SK-N-SH treated with all-trans-retinoic acid at 6 μM for 48 hours (cell line): ENCODE measurements at regions not wholly inside any gene's neighbourhood (a gene's known extent, or its start where the extent isn't known, plus 50 kb on each side); places are given as distances from the start of the nearest gene placed in this dataset.

Source experiments
- CREB5 ChIP-seq: fragments of 250-450 bp; sonication (Bioruptor Pico); IDR thresholded peaks from 2 replicates; pipeline ENCODE4 v1.5.1; 2020; ENCODE audit warnings: low read depth, mild to moderate bottlenecking, moderate library complexity
- ESRRG ChIP-seq: fragments of 250-450 bp; sonication (Bioruptor Pico); IDR thresholded peaks from 2 replicates; pipeline ENCODE4 v1.6.1; 2021; ENCODE audit warnings: mild to moderate bottlenecking
- PPARA ChIP-seq: fragments of 250-450 bp; sonication (Bioruptor Pico); IDR thresholded peaks from 2 replicates; pipeline ENCODE4 v1.5.0; 2020; ENCODE audit warnings: mild to moderate bottlenecking, borderline replicate concordance
- RARB ChIP-seq: fragments of 250-450 bp; sonication (Bioruptor Pico); IDR thresholded peaks from 2 replicates; pipeline ENCODE4 v1.8.0; 2021; ENCODE audit warnings: mild to moderate bottlenecking, moderate library complexity
- SNAI2 ChIP-seq: fragments of 250-450 bp; sonication (Bioruptor Pico); IDR thresholded peaks from 2 replicates; pipeline ENCODE4 v1.5.0; 2020; ENCODE audit warnings: mild to moderate bottlenecking, moderate library complexity
- TF ChIP-seq, protein P1 (sequence below): fragments of 250-450 bp; sonication (Bioruptor Pico); IDR thresholded peaks from 2 replicates; pipeline ENCODE4 v1.8.0; 2020; ENCODE audit warnings: mild to moderate bottlenecking, moderate library complexity, borderline replicate concordance
- TF ChIP-seq, protein P2 (sequence below): fragments of 250-450 bp; sonication (Bioruptor Pico); IDR thresholded peaks from 2 replicates; pipeline ENCODE4 v1.5.0; 2020; ENCODE audit warnings: mild to moderate bottlenecking, moderate library complexity

DNA sequence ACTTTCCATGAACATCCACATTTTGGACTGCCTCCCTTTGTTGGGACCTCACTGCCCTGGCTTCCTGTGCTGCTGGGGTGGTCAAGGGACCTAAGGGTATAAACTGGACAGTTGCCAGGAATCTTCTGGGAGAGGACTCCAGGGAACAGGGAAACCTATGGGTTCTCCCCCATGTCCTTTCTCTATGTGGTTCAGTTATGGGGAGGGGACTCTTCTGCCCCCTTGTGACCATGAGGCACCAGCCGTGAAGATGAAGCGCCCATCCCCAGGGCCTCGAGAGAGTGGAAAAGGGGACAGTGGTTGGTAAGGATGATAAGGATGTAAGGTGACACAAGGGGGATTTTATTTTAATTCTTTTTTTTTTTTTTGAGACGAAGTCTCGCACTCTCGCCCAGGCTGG lies 177.0 kb upstream of the TMEM132C start:
- TF ChIP-seq RARB (CRISPR knock-in tag): no peak
- no peak for TF ChIP-seq PPARA (CRISPR knock-in tag)
- TF ChIP-seq, protein P1, sequence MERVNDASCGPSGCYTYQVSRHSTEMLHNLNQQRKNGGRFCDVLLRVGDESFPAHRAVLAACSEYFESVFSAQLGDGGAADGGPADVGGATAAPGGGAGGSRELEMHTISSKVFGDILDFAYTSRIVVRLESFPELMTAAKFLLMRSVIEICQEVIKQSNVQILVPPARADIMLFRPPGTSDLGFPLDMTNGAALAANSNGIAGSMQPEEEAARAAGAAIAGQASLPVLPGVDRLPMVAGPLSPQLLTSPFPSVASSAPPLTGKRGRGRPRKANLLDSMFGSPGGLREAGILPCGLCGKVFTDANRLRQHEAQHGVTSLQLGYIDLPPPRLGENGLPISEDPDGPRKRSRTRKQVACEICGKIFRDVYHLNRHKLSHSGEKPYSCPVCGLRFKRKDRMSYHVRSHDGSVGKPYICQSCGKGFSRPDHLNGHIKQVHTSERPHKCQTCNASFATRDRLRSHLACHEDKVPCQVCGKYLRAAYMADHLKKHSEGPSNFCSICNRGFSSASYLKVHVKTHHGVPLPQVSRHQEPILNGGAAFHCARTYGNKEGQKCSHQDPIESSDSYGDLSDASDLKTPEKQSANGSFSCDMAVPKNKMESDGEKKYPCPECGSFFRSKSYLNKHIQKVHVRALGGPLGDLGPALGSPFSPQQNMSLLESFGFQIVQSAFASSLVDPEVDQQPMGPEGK (CRISPR knock-in tag): no peak
- no peak for TF ChIP-seq CREB5 (CRISPR knock-in tag)
- TF ChIP-seq, protein P2, sequence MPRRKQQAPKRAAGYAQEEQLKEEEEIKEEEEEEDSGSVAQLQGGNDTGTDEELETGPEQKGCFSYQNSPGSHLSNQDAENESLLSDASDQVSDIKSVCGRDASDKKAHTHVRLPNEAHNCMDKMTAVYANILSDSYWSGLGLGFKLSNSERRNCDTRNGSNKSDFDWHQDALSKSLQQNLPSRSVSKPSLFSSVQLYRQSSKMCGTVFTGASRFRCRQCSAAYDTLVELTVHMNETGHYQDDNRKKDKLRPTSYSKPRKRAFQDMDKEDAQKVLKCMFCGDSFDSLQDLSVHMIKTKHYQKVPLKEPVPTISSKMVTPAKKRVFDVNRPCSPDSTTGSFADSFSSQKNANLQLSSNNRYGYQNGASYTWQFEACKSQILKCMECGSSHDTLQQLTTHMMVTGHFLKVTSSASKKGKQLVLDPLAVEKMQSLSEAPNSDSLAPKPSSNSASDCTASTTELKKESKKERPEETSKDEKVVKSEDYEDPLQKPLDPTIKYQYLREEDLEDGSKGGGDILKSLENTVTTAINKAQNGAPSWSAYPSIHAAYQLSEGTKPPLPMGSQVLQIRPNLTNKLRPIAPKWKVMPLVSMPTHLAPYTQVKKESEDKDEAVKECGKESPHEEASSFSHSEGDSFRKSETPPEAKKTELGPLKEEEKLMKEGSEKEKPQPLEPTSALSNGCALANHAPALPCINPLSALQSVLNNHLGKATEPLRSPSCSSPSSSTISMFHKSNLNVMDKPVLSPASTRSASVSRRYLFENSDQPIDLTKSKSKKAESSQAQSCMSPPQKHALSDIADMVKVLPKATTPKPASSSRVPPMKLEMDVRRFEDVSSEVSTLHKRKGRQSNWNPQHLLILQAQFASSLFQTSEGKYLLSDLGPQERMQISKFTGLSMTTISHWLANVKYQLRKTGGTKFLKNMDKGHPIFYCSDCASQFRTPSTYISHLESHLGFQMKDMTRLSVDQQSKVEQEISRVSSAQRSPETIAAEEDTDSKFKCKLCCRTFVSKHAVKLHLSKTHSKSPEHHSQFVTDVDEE: no peak
- TF ChIP-seq SNAI2 (CRISPR knock-in tag): no peak
- no peak for TF ChIP-seq ESRRG
